ENCODE measurements at regions not wholly inside any gene's neighbourhood (a gene's known extent, or its start where the extent isn't known, plus 50 kb on each side); places are given as distances from the start of the nearest gene placed in this dataset.
"Not testable (repeated sequence)": the region's sequence is repeated elsewhere in the genome, so short reads cannot be mapped to it uniquely, and the experiment has no call there.

DNA sequence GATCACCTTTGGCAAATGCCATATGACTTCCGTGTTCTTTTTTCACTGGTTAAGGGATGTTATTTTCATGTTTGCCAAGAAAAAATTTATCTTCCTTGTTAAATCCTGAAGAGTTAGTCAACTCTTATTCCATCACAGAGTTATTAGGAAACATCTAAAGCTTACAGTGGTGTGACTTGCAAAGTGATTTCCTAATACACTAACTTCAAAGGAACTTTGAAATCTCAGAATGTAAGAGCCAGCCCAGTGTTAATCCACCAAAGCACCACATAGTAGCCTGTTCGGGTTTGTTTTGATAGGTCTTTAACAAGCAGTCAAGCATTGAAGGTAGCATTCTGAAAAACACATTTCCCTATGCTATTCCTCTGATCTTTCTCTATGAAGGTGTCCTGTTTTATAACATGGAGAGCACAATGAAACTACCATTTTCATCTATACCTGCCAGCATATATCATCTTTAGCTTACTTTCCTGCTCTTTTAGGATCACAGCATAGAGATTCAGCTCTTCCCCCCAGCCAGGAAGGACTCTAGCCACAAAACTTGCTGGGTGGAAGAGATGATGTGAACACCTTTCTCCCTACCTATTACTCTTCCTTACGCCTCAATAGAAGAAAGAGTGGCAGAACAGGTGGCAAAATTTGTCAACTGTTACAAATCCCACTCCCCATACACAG, 82.4 kb upstream of the MAGI3 start:
- Mint-ChIP-seq H3K27ac (no peak overlapping the region), H3K9me3 (ENCODE audit: low read depth) (no peaks in the 10 kb centered on the region), H3K36me3 (no peaks in the 10 kb centered on the region), H3K27me3 (peaks cover 11% of the 10 kb centered on the region), H3K4me1 (no peaks in the 10 kb centered on the region), H3K4me3 (no peak overlapping the region)
- CTCF ChIA-PET, result no interaction called here
- DNase-seq, result no peak
- ATAC-seq, result no peak

DNA sequence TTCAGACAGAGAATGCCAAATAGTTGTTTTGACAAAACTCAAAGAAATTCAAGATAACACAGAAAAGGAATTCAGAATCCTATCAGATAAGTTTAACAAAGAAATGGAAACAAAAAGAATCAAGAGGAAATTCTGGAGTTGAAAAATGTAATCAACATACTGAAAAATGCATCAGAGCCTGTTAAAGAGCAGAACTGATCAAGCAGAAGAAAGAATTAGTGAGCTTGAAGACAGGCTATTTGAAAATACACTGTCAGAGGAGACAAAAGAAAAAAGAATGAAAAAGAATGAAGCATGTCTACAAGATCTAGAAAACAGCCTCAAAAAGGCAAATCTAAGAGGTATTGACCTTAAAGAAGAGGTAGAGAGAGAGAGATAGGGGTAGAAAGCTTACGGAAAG, 77.7 kb upstream of the MAGI3 start:
- ATAC-seq; H3K4me3 Mint-ChIP-seq; H3K36me3 Mint-ChIP-seq; H3K27ac Mint-ChIP-seq; H3K9me3 Mint-ChIP-seq (ENCODE audit: low read depth); DNase-seq; H3K4me1 Mint-ChIP-seq; CTCF ChIA-PET: not testable (repeated sequence)
- H3K27me3 Mint-ChIP-seq, result peaks cover 11% of the 10 kb centered on the region

DNA sequence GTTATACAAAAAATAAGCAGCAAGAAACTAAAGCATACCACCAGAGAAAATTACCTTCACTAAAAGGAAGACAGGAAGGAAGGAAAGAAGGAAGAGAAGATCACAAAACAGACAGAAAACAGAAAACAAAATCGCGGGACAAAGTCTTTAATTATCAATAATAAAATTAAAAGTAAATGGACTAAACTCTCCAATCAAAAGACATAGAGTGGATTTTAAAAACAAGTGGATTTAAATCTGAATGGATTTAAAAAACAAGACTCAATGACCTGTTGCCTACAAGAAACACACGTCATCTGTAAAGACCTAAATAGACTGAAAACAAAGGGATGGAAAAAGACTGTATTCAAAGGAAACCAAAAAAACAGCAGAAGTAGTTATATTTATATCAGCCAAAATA, 75.7 kb upstream of the MAGI3 start:
- Mint-ChIP-seq H3K27me3 (peaks cover 3% of the 10 kb centered on the region), H3K27ac (no peak overlapping the region), H3K4me3 (no peak overlapping the region), H3K4me1 (no peaks in the 10 kb centered on the region), H3K9me3 (ENCODE audit: low read depth) (peaks cover 3% of the 10 kb centered on the region), H3K36me3 (no peaks in the 10 kb centered on the region)
- ATAC-seq, result no peak
- no peak for DNase-seq
- CTCF ChIA-PET, result no interaction called here

DNA sequence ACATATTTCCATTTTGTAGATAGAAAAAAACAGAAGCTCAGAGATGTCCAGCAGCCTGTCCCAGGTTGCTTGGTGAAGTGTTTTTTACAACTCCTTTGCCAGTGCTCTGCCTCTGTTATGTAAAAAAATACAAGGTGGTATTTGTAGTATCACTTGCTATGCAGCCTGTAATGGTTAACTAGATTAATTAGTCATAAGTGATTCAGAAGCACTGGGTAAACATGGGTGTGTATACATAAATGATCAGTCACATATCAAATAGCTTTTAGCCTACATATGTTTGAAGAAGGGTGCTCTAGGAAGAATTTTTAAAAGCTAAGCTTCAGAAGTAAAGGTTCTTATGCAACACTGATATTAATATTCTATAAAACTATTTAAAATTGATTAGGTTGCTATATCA, 70.0 kb upstream of the MAGI3 start:
- DNase-seq, result no peak
- no peaks in the 10 kb centered on the region for H3K27me3 Mint-ChIP-seq
- no peak overlapping the region for H3K27ac Mint-ChIP-seq
- CTCF ChIA-PET, result no interaction called here
- no peak overlapping the region for H3K4me3 Mint-ChIP-seq
- H3K36me3 Mint-ChIP-seq, result no peaks in the 10 kb centered on the region
- no peaks in the 10 kb centered on the region for H3K9me3 Mint-ChIP-seq (ENCODE audit: low read depth)
- ATAC-seq, result no peak
- H3K4me1 Mint-ChIP-seq, result no peaks in the 10 kb centered on the region

DNA sequence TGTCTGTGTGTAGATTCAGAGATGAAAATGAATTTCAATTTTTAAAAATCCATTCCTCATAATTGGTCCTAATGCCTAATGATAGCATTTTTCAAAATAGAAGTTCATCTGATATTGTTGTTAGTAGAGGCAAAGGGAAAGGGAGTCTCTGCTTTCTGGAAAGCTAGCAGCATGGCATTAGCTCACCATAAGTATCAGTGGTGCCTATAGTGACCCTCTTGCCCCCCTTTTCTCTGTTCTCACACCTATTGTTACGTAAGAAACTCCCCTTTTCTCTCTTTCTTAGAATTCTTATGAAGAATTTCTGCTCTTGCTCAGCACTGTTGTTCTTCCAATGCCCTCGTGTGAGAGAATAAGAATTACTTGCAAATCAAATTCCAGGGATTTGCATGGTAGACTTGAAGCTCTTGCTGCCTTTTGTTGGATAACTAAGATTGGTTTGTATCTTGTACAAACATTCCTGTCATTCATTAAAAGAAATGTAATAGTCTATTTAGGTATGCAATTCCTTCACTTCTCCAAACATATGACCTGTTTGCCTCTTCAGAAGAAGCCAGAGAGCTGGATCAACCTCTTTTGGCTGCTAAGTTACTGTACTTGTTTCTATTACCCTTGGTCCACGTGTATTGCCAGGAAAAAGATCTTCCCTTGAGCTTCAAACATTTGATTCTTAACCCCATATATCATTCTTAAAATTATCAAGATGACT, 69.2 kb upstream of the MAGI3 start:
- no peak for ATAC-seq
- H3K9me3 Mint-ChIP-seq (ENCODE audit: low read depth), result no peaks in the 10 kb centered on the region
- CTCF ChIA-PET, result no interaction called here
- DNase-seq, result no peak
- no peak overlapping the region for H3K4me3 Mint-ChIP-seq
- H3K4me1 Mint-ChIP-seq, result no peaks in the 10 kb centered on the region
- H3K27me3 Mint-ChIP-seq, result no peaks in the 10 kb centered on the region
- H3K27ac Mint-ChIP-seq, result no peak overlapping the region
- H3K36me3 Mint-ChIP-seq, result no peaks in the 10 kb centered on the region

DNA sequence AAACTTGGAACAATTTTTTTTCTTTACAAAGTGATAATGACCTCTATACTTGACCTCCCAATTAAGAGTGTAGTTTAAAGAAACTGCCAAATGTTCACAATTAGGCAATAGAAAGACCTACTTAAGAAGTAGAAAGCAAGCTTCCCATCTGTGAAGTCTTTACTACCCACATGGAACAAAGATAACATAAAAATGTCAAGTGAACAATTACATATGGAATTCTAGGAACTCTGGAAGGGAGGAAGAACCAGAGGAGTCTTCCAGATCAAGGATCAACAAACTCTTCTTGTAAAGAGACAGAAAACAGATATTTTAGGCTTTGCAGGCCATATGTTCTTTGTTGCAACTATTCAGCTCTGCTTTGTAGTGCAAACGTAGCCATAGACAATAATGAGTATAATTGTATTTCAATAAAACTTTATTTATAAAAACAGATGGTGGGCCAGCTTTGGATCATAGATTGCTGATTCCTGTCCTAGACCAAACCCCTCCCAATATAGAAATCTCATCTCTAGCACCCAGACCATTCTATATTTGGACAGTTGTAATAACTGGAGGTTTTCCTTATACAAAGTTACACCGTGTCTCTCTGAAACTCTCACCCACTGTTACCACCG, 68.4 kb upstream of the MAGI3 start:
- H3K4me1 Mint-ChIP-seq, result no peaks in the 10 kb centered on the region
- CTCF ChIA-PET, result no interaction called here
- H3K9me3 Mint-ChIP-seq (ENCODE audit: low read depth), result no peaks in the 10 kb centered on the region
- H3K27me3 Mint-ChIP-seq, result no peaks in the 10 kb centered on the region
- ATAC-seq (no peak), DNase-seq (no peak)
- H3K27ac Mint-ChIP-seq, result no peak overlapping the region
- no peaks in the 10 kb centered on the region for H3K36me3 Mint-ChIP-seq
- H3K4me3 Mint-ChIP-seq, result no peak overlapping the region

DNA sequence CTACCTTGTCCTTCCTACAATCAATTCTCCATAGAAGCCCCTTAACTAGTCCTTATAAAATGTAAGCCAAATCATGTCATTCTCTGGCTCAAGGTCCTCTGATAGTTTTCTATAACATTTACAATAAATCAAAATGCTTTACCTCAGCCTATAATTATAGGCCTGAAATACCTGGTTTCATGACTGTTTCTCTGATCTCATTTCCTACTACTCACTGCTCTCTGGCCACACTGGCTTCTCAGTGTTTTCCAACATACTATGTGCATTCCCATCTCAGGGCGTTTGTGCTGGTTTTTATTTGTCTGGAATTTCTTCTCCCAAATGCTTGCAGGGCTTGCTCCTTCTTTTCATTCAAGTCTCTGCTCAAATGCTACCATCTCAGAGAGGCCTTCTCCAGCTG, 67.9 kb upstream of the MAGI3 start:
- no peaks in the 10 kb centered on the region for H3K36me3 Mint-ChIP-seq
- no peak overlapping the region for H3K27ac Mint-ChIP-seq
- CTCF ChIA-PET, result no interaction called here
- H3K9me3 Mint-ChIP-seq (ENCODE audit: low read depth), result no peaks in the 10 kb centered on the region
- no peaks in the 10 kb centered on the region for H3K4me1 Mint-ChIP-seq
- DNase-seq (no peak), ATAC-seq (no peak)
- H3K27me3 Mint-ChIP-seq, result no peaks in the 10 kb centered on the region
- H3K4me3 Mint-ChIP-seq, result no peak overlapping the region

DNA sequence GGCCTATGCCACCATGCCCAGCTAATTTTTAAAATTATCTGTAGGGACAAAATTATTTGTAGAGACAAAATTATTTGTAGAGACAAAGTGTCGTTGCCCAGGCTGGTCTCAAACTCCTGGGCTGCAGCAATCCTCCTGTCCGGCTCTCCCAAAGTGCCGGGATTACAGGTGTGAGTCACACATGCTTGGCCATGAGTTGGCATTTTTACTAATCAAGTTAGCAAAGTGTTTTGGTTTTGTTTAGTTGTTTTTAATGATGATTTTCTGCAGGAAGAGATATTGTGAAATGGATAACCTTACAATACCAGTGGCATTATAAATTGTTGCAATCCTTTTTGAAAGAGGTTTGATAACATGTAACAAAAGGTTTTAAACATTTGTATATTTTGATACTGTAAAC, 65.3 kb upstream of the MAGI3 start:
- DNase-seq (no peak), ATAC-seq (no peak)
- H3K36me3 Mint-ChIP-seq, result no peaks in the 10 kb centered on the region
- H3K4me3 Mint-ChIP-seq, result no peak overlapping the region
- no peak overlapping the region for H3K27ac Mint-ChIP-seq
- H3K9me3 Mint-ChIP-seq (ENCODE audit: low read depth), result no peaks in the 10 kb centered on the region
- no peaks in the 10 kb centered on the region for H3K4me1 Mint-ChIP-seq
- no peaks in the 10 kb centered on the region for H3K27me3 Mint-ChIP-seq
- CTCF ChIA-PET, result no interaction called here

DNA sequence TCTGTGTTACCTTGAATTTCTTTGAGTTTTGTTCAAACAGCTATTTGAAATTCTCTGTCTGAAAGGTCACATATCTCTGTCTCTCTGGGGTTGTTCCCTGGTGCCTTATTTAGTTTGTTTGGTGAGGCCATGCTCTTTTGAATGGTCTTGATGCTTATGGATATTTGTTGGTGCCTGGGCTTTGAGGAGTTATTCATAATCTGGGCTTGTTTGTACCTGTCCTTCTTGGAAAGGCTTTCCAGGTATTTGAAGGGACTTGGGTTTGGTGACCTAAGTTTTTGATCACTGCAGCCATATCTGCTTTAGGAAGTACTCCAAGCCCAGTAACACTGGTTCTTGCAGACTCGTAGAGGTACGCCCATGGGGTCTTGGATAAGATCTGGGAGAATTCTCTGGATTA, 63.3 kb upstream of the MAGI3 start:
- CTCF ChIA-PET, result no interaction called here
- no peaks in the 10 kb centered on the region for H3K4me1 Mint-ChIP-seq
- no peak overlapping the region for H3K4me3 Mint-ChIP-seq
- DNase-seq, result no peak
- H3K27ac Mint-ChIP-seq, result no peak overlapping the region
- no peaks in the 10 kb centered on the region for H3K36me3 Mint-ChIP-seq
- no peaks in the 10 kb centered on the region for H3K9me3 Mint-ChIP-seq (ENCODE audit: low read depth)
- no peaks in the 10 kb centered on the region for H3K27me3 Mint-ChIP-seq
- ATAC-seq, result no peak

DNA sequence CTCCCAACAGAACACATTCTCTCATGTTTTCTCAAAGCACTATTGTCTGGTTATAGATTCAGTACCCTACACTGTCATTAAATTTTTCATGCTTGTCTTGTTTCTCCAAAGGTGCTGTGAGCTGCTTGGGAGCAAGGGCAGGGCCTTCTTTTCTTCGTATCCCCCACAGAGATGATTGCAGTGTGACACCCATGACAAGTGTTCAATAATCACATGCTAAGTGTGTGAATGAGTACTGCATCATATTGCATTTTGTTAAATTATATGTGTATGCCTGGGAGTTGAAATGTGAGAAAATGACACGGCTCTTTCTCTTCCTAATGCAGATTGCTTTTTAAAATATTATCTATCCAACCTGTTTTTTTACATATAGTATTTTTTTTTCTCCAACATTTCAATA, 57.3 kb upstream of the MAGI3 start:
- Mint-ChIP-seq H3K27ac (no peak overlapping the region), H3K4me1 (no peaks in the 10 kb centered on the region), H3K36me3 (no peaks in the 10 kb centered on the region), H3K27me3 (no peaks in the 10 kb centered on the region), H3K4me3 (no peak overlapping the region), H3K9me3 (ENCODE audit: low read depth) (no peaks in the 10 kb centered on the region)
- no peak for DNase-seq
- CTCF ChIA-PET, result interaction anchor here (1.0 kb wide), 1 partner anchor 9 kb away, joined by 3 read pairs; no protein-coding TSS in a partner anchor
- no peak for ATAC-seq

DNA sequence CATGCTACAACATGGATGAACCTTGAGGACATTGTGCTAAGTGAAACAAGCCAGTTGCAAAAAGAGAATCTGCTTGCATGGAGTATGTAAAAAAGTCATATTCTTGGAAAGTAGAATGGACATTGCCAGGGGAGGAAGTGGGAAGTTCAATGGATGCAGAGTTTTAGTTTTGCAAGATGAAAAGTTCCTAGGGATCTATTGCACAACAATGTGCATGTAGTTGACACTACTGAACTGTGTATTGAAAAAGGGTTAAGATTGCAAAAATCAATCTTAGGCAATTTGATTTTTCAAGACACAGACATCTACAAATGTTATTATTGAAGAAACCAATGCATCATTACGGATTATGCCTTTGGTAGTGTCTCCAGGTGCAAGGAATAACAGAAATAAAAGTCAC, 50.3 kb upstream of the MAGI3 start:
- DNase-seq (no peak), ATAC-seq (no peak)
- Mint-ChIP-seq H3K4me3 (no peak overlapping the region), H3K27me3 (peaks cover 7% of the 10 kb centered on the region), H3K36me3 (no peaks in the 10 kb centered on the region), H3K4me1 (no peaks in the 10 kb centered on the region), H3K9me3 (ENCODE audit: low read depth) (no peaks in the 10 kb centered on the region), H3K27ac (no peak overlapping the region)
- CTCF ChIA-PET, result no interaction called here
